ENCODE measurements at regions not wholly inside any gene's neighbourhood (a gene's known extent, or its start where the extent isn't known, plus 50 kb on each side); places are given as distances from the start of the nearest gene placed in this dataset.

DNA sequence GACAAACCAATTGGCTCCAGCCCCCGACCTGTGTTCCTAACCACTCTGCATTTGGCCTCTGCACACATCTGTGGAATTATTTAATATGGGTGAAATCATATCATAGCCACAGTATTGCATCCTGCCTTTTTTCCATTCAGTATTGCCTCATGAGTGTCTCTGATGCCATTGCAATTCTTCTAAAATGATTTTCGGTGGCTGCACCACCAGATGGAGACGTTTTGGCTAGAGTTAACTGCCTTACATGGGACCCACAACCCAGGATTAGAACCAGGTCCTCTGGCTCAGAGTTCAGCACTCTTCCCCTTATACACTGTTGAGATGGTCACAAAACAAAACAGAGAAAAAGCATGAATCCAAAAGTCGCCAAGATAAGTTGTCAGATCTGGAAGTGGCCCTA is 180.8 kb downstream of the EMX2 start:
- TF ChIP-seq, protein P1, sequence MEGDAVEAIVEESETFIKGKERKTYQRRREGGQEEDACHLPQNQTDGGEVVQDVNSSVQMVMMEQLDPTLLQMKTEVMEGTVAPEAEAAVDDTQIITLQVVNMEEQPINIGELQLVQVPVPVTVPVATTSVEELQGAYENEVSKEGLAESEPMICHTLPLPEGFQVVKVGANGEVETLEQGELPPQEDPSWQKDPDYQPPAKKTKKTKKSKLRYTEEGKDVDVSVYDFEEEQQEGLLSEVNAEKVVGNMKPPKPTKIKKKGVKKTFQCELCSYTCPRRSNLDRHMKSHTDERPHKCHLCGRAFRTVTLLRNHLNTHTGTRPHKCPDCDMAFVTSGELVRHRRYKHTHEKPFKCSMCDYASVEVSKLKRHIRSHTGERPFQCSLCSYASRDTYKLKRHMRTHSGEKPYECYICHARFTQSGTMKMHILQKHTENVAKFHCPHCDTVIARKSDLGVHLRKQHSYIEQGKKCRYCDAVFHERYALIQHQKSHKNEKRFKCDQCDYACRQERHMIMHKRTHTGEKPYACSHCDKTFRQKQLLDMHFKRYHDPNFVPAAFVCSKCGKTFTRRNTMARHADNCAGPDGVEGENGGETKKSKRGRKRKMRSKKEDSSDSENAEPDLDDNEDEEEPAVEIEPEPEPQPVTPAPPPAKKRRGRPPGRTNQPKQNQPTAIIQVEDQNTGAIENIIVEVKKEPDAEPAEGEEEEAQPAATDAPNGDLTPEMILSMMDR (IDR thresholded peaks at IDR 0.05) = no peak
- TF ChIP-seq, protein P2, sequence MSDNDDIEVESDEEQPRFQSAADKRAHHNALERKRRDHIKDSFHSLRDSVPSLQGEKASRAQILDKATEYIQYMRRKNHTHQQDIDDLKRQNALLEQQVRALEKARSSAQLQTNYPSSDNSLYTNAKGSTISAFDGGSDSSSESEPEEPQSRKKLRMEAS (IDR thresholded peaks at IDR 0.05) = no peak
- TF ChIP-seq RCOR1 (IDR thresholded peaks at IDR 0.05; ENCODE audit: low read depth, low read length) (no peak), SMC3 (IDR thresholded peaks at IDR 0.05) (0 out of 3 replicates have a peak, but pooled peaks have one; percentile 6), CHD4 (IDR thresholded peaks at IDR 0.05; ENCODE audit: borderline replicate concordance) (no peak), ESRRA (IDR thresholded peaks at IDR 0.05; ENCODE audit: borderline replicate concordance, low read length) (no peak), MYC (IDR thresholded peaks at IDR 0.05; ENCODE audit: borderline replicate concordance, low read length) (no peak)
- TF ChIP-seq, protein P3, sequence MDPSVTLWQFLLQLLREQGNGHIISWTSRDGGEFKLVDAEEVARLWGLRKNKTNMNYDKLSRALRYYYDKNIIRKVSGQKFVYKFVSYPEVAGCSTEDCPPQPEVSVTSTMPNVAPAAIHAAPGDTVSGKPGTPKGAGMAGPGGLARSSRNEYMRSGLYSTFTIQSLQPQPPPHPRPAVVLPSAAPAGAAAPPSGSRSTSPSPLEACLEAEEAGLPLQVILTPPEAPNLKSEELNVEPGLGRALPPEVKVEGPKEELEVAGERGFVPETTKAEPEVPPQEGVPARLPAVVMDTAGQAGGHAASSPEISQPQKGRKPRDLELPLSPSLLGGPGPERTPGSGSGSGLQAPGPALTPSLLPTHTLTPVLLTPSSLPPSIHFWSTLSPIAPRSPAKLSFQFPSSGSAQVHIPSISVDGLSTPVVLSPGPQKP (IDR thresholded peaks at IDR 0.05; ENCODE audit: low read depth, low read length) = no peak

All from A549 (cell line).